SH-SY5Y (cell line): ENCODE measurements at regions not wholly inside any gene's neighbourhood (a gene's known extent, or its start where the extent isn't known, plus 50 kb on each side); places are given as distances from the start of the nearest gene placed in this dataset.

Experiments used
- GATA2 ChIP-seq: IDR thresholded peaks from 2 replicates; pipeline ENCODE4 v1.6.1; 2011; ENCODE audit warnings: mild to moderate bottlenecking, low read depth, low read length
- GATA3 ChIP-seq: IDR thresholded peaks from 2 replicates; pipeline ENCODE4 v1.6.1; 2011; ENCODE audit warnings: low read depth, mild to moderate bottlenecking, low read length, moderate library complexity

GRCh38 chr19:31894451-31894850 lies 451.0 kb upstream of the ZNF507 start:
- TF ChIP-seq GATA2 (no peak), GATA3 (no peak)
